ENCODE measurements at regions not wholly inside any gene's neighbourhood (a gene's known extent, or its start where the extent isn't known, plus 50 kb on each side); places are given as distances from the start of the nearest gene placed in this dataset.

- TF ChIP-seq CTCF (IDR thresholded peaks at IDR 0.05), result no peak
- no peak for TF ChIP-seq POLR2A (IDR thresholded peaks at IDR 0.05)
- TF ChIP-seq EP300 (IDR thresholded peaks at IDR 0.05), result no peak
- no peak for TF ChIP-seq POLR2AphosphoS5 (IDR thresholded peaks at IDR 0.05)
These were observed 136.3 kb upstream of the SMARCA2 start for GRCh38 chr9:1878811-1879210.

Measured in suprapubic skin (tissue), 4 donors.